ENCODE measurements at regions not wholly inside any gene's neighbourhood (a gene's known extent, or its start where the extent isn't known, plus 50 kb on each side); places are given as distances from the start of the nearest gene placed in this dataset.

- H3K36me3 ChIP-seq: no peaks in the 10 kb centered on the region
- TF ChIP-seq, protein P1, sequence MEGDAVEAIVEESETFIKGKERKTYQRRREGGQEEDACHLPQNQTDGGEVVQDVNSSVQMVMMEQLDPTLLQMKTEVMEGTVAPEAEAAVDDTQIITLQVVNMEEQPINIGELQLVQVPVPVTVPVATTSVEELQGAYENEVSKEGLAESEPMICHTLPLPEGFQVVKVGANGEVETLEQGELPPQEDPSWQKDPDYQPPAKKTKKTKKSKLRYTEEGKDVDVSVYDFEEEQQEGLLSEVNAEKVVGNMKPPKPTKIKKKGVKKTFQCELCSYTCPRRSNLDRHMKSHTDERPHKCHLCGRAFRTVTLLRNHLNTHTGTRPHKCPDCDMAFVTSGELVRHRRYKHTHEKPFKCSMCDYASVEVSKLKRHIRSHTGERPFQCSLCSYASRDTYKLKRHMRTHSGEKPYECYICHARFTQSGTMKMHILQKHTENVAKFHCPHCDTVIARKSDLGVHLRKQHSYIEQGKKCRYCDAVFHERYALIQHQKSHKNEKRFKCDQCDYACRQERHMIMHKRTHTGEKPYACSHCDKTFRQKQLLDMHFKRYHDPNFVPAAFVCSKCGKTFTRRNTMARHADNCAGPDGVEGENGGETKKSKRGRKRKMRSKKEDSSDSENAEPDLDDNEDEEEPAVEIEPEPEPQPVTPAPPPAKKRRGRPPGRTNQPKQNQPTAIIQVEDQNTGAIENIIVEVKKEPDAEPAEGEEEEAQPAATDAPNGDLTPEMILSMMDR (IDR thresholded peaks at IDR 0.05): no peak
- TF ChIP-seq EP300 (IDR thresholded peaks at IDR 0.05) (no peak), POLR2A (IDR thresholded peaks at IDR 0.05) (no peak)
- WGBS, 2 donors: 79 to 85% methylated on average over 5 of the region's 5 CpGs
- peaks cover 0 to 32% (median 3%) of the 10 kb centered on the region in 4 donors for H3K4me1 ChIP-seq
- H3K9me3 ChIP-seq: no peaks in the 10 kb centered on the region
- H3K27ac ChIP-seq: no peak overlapping the region
- no peak for DNase-seq (ENCODE audit: low spot score in 2 of 2)
- H3K4me3 ChIP-seq: no peak overlapping the region
- no peaks in the 10 kb centered on the region for H3K27me3 ChIP-seq
Measured at GRCh38 chr14:98944989-98945388, 327.0 kb downstream of the BCL11B start.

DNA sequence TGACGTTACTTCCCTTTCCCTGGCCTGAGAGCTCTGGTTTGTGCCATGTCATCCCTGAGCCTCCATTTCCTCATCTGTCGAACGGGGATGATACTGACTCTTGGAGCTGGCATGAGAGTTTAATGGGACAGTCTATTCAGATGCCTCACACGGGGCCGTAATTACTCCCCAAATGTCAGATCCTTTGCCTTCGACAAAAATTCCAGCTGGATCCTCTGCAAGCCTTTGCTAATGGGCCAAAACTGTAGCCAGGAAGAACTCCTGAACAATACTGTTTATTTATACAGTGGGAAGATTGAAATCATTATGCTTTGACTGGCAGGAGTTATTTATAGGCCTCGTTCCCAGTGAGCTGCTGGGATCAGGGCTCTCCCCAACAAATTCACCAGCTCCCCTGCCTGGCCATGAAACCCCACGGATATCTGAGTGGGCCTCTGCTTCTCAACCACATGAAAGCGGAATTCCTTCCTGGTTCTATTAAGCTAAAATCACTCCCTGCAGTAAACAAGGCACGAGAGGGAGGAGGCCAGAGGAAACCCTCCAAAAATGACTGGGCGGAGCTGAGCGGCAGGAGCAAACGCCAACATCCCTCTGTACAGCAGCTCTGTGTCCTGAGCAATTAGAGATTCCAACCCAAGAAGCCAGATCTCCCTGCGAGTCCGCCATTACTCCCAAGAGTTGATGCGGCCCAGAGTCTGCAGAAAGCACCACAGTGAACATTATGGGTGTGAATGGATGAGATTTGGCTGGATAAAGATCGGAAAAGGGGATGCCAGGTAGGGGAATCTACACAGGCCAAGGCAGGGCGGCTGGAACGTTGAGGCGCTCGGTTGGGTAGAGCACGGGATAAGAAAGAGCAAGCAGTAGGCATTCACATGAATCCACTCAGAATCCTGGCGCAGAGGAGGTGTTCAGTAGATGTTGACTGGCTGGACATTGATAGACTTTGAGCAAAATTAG lies 326.1 kb downstream of the BCL11B start:
- Histone ChIP-seq H3K4me1 (peaks cover 0 to 32% (median 3%) of the 10 kb centered on the region in 4 donors), H3K27ac (no peak overlapping the region), H3K4me3 (no peak overlapping the region), H3K9me3 (no peaks in the 10 kb centered on the region), H3K36me3 (no peaks in the 10 kb centered on the region), H3K27me3 (no peaks in the 10 kb centered on the region)
- WGBS, 2 donors: 50 to 60% methylated on average over 23 of the region's 23 CpGs
- DNase-seq (ENCODE audit: low spot score in 2 of 2): no peak
- TF ChIP-seq, protein P1 (IDR thresholded peaks at IDR 0.05): no peak
- TF ChIP-seq EP300 (IDR thresholded peaks at IDR 0.05) (no peak), POLR2A (IDR thresholded peaks at IDR 0.05) (no peak)

- WGBS, 2 donors: 19 to 27% methylated on average over 8 of the region's 8 CpGs
- H3K9me3 ChIP-seq: no peaks in the 10 kb centered on the region
- H3K27me3 ChIP-seq: no peaks in the 10 kb centered on the region
- peak in 1 of 2 donors; percentile 12 for TF ChIP-seq EP300 (IDR thresholded peaks at IDR 0.05)
- TF ChIP-seq POLR2A (IDR thresholded peaks at IDR 0.05): no peak
- TF ChIP-seq, protein P1 (IDR thresholded peaks at IDR 0.05): no peak
- H3K4me3 ChIP-seq: no peak overlapping the region
- peak overlapping the region in 1 of 4 donors; percentile 19 for H3K27ac ChIP-seq
- peaks cover 0 to 32% (median 3%) of the 10 kb centered on the region in 4 donors for H3K4me1 ChIP-seq
- H3K36me3 ChIP-seq: no peaks in the 10 kb centered on the region
- peak in 1 of 2 donors; percentile 24 for DNase-seq (ENCODE audit: low spot score in 2 of 2)
Measured at GRCh38 chr14:98946940-98947339, 325.1 kb downstream of the BCL11B start.

DNA sequence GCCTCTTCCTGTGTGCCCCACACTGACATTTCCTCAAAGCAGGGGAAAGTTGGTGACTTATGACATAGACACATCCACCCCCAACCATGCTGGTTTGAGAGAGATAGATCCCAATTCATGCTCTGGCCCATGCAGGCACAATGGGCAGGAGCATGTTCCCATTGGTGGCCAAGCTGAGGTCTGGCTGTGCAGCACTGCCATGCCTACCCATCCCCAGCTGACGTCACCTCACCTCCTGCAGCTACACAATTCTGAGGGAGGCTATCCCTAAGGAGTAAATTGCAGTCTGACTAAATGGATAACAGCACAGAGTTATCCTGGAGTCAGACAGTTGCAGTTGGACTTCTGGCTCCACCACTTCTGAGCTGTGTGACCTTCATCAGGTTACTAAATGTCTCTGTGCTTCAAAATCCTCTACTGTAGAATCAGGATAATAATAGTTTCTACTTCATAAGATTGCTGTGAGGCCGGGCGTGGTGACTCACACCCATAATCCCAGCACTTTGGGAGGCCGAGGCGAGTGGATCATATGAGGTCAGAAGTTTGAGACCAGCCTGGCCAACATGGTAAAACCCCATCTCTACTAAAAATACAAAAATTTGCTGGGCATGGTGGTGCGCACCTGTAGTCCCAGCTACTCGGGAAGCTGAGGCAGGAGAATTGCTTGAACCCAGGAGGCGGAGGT lies 323.9 kb downstream of the BCL11B start:
- WGBS, 2 donors: 93 to 94% methylated on average over 8 of the region's 8 CpGs
- TF ChIP-seq, protein P1 (IDR thresholded peaks at IDR 0.05): no peak
- TF ChIP-seq POLR2A (IDR thresholded peaks at IDR 0.05) (no peak), EP300 (IDR thresholded peaks at IDR 0.05) (no peak)
- DNase-seq (ENCODE audit: low spot score in 2 of 2): no peak

GRCh38 chr14:98949051-98949450 lies 322.9 kb downstream of the BCL11B start:
- H3K4me3 ChIP-seq: no peak overlapping the region
- H3K27ac ChIP-seq: no peak overlapping the region
- WGBS, 2 donors: 44 to 47% methylated on average over 2 of the region's 2 CpGs
- H3K36me3 ChIP-seq: no peaks in the 10 kb centered on the region
- DNase-seq (ENCODE audit: low spot score in 2 of 2): no peak
- no peaks in the 10 kb centered on the region for H3K27me3 ChIP-seq
- peaks cover 0 to 32% (median 3%) of the 10 kb centered on the region in 4 donors for H3K4me1 ChIP-seq
- no peak for TF ChIP-seq POLR2A (IDR thresholded peaks at IDR 0.05)
- no peak for TF ChIP-seq EP300 (IDR thresholded peaks at IDR 0.05)
- TF ChIP-seq, protein P1 (IDR thresholded peaks at IDR 0.05): no peak
- H3K9me3 ChIP-seq: no peaks in the 10 kb centered on the region

More for the DNA sequence above, 323.9 kb downstream of the BCL11B start:
- no peak overlapping the region for H3K4me3 ChIP-seq
- H3K4me1 ChIP-seq: peaks cover 0 to 32% (median 3%) of the 10 kb centered on the region in 4 donors
- no peaks in the 10 kb centered on the region for H3K9me3 ChIP-seq
- no peaks in the 10 kb centered on the region for H3K36me3 ChIP-seq
- no peaks in the 10 kb centered on the region for H3K27me3 ChIP-seq
- H3K27ac ChIP-seq: no peak overlapping the region
